ENCODE measurements at regions not wholly inside any gene's neighbourhood (a gene's known extent, or its start where the extent isn't known, plus 50 kb on each side); places are given as distances from the start of the nearest gene placed in this dataset.

DNA sequence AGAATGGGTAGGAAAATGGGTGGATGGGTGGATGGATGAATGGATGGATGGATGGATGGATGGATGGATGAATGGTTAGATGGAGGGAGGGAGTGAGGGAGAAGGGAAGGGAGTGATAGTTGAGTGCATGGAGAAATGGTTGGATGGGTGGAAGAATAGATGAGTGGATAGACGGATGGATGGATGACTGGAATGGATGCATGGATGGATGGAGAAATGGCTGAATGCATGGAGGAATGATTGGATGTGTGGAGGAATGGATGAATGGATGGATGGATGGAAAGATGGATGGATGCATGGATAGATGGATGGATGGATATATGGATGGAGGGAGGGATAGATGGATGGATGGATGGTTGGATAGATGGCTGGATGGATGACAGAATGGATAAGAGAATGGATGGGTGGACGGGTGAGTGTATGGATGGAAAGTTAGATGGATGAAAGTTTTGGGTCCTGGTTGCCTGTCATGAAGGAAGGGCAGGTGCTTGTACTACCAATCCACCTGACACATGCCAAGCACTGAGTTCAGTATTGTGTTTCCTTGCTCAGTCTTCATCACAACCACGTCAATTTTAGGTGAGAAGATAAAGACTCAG, 286.5 kb upstream of the RTL1 start:
- no peaks in the 10 kb centered on the region for H4K20me1 ChIP-seq (ENCODE audit: insufficient read depth, low read length)
- H3K4me1 Mint-ChIP-seq (ENCODE audit: low read depth, unreplicated experiment) = no peaks in the 10 kb centered on the region

DNA sequence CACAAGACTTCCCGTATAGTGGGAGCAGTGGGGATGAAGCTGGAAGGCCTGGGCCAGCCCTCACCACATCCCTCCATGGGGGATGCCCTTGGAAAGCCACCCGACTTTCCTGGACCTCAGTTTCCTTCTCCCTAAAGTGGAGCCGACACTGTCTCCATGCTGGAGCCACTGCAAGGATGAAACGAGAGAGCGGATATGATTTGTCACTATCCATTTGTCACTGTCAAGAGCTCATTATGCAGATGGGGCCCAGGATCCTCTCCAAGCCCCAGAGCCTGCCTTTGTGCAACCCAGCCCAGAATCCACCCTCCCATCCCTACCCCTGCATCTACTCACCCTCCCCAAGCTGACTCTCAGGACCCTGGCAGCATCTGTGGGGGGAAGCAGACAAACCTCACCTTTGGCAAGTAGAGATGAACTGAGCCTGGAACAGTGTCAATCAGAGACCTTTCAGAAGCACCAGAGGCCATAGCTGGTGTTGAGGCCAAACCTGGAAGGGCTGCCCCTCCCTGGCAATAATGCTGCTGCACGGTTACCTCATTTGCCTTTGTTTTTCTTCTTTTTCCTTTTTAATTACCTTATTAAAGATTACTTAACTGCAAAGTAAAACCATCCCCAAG, 287.7 kb upstream of the RTL1 start:
- no peak overlapping the region for H3K4me3 Mint-ChIP-seq (ENCODE audit: unreplicated experiment)
- peaks cover 63% of the 10 kb centered on the region for H3K27me3 Mint-ChIP-seq (ENCODE audit: low read depth, unreplicated experiment)
- no peak overlapping the region for H3K27ac ChIP-seq (ENCODE audit: low read depth, low read length)

More for the DNA sequence above, 286.5 kb upstream of the RTL1 start:
- no peaks in the 10 kb centered on the region for H3K79me2 ChIP-seq (ENCODE audit: insufficient read depth, low read length)
- Mint-ChIP-seq H3K36me3 (ENCODE audit: low read depth, unreplicated experiment) (no peaks in the 10 kb centered on the region), H3K9me3 (ENCODE audit: unreplicated experiment) (peaks cover 5% of the 10 kb centered on the region), H3K27ac (ENCODE audit: unreplicated experiment) (no peak overlapping the region), H3K27me3 (ENCODE audit: low read depth, unreplicated experiment) (peaks cover 60% of the 10 kb centered on the region), H3K4me3 (ENCODE audit: unreplicated experiment) (no peak overlapping the region)
- no peak overlapping the region for H3K9ac ChIP-seq (ENCODE audit: low read length)
- H2AFZ ChIP-seq (ENCODE audit: low read depth, low read length) = no peak overlapping the region
- H3K4me2 ChIP-seq (ENCODE audit: low read length) = no peak overlapping the region
- FAIRE-seq (no peak), DNase-seq (ENCODE audit: low read depth) (no peak)
- peaks cover 16% of the 10 kb centered on the region for H3K27me3 ChIP-seq (ENCODE audit: insufficient read depth, low read length)
- TF ChIP-seq EZH2 (IDR thresholded peaks at IDR 0.05; ENCODE audit: insufficient read depth, low read length) = no peak
- TF ChIP-seq, protein P1, sequence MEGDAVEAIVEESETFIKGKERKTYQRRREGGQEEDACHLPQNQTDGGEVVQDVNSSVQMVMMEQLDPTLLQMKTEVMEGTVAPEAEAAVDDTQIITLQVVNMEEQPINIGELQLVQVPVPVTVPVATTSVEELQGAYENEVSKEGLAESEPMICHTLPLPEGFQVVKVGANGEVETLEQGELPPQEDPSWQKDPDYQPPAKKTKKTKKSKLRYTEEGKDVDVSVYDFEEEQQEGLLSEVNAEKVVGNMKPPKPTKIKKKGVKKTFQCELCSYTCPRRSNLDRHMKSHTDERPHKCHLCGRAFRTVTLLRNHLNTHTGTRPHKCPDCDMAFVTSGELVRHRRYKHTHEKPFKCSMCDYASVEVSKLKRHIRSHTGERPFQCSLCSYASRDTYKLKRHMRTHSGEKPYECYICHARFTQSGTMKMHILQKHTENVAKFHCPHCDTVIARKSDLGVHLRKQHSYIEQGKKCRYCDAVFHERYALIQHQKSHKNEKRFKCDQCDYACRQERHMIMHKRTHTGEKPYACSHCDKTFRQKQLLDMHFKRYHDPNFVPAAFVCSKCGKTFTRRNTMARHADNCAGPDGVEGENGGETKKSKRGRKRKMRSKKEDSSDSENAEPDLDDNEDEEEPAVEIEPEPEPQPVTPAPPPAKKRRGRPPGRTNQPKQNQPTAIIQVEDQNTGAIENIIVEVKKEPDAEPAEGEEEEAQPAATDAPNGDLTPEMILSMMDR (IDR thresholded peaks at IDR 0.05; ENCODE audit: insufficient read depth, low read depth, low read length) = no peak
- H3K9me3 ChIP-seq (ENCODE audit: insufficient read depth, low read depth, low read length) = no peaks in the 10 kb centered on the region
- H3K36me3 ChIP-seq (ENCODE audit: insufficient read depth, low read length) = no peaks in the 10 kb centered on the region
- no peak overlapping the region for H3K4me3 ChIP-seq (ENCODE audit: insufficient read depth, low read depth, low read length)
- no peak overlapping the region for H3K27ac ChIP-seq (ENCODE audit: low read depth, low read length)
- no peaks in the 10 kb centered on the region for H3K4me1 ChIP-seq (ENCODE audit: insufficient read depth, low read length)

More for the DNA sequence above, 287.7 kb upstream of the RTL1 start:
- Histone ChIP-seq H3K4me3 (ENCODE audit: insufficient read depth, low read depth, low read length) (no peak overlapping the region), H3K4me2 (ENCODE audit: low read length) (no peak overlapping the region), H3K27me3 (ENCODE audit: insufficient read depth, low read length) (peaks cover 10% of the 10 kb centered on the region), H4K20me1 (ENCODE audit: insufficient read depth, low read length) (no peaks in the 10 kb centered on the region), H2AFZ (ENCODE audit: low read depth, low read length) (no peak overlapping the region), H3K79me2 (ENCODE audit: insufficient read depth, low read length) (no peaks in the 10 kb centered on the region), H3K9ac (ENCODE audit: low read length) (no peak overlapping the region), H3K4me1 (ENCODE audit: insufficient read depth, low read length) (no peaks in the 10 kb centered on the region), H3K36me3 (ENCODE audit: insufficient read depth, low read length) (no peaks in the 10 kb centered on the region), H3K9me3 (ENCODE audit: insufficient read depth, low read depth, low read length) (no peaks in the 10 kb centered on the region)
- Mint-ChIP-seq H3K27ac (ENCODE audit: unreplicated experiment) (no peak overlapping the region), H3K9me3 (ENCODE audit: unreplicated experiment) (peaks cover 5% of the 10 kb centered on the region), H3K4me1 (ENCODE audit: low read depth, unreplicated experiment) (no peaks in the 10 kb centered on the region), H3K36me3 (ENCODE audit: low read depth, unreplicated experiment) (no peaks in the 10 kb centered on the region)
- DNase-seq (ENCODE audit: low read depth) (no peak), FAIRE-seq (no peak)
- no peak for TF ChIP-seq EZH2 (IDR thresholded peaks at IDR 0.05; ENCODE audit: insufficient read depth, low read length)
- TF ChIP-seq, protein P1 (IDR thresholded peaks at IDR 0.05; ENCODE audit: insufficient read depth, low read depth, low read length) = no peak

Measured in astrocyte (in vitro differentiated cells and primary cell).